ENCODE measurements at regions not wholly inside any gene's neighbourhood (a gene's known extent, or its start where the extent isn't known, plus 50 kb on each side); places are given as distances from the start of the nearest gene placed in this dataset.

DNA sequence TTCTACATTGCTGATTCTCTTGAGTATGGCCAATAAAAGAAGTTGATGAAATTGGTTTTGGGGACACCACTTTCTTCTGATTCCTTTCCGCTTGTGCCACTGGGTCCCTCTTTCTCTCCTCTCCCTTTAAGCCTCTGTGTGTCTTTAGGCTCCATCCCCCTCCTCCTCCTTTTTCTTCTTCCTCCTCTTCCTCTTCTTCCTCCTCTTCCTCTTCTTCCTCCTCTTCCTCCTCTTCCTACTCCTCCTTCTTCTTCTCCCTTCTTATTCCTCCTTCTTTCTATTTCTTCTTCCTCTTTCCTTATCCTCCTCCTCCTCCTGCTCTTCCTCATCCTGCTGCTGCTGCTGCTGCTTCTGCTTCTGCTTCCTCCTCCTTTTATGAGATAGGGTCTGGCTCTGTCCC, 93.7 kb downstream of the CHD9NB start:
- peaks cover 2% of the 10 kb centered on the region for H3K4me1 Mint-ChIP-seq (ENCODE audit: low read depth)

DNA sequence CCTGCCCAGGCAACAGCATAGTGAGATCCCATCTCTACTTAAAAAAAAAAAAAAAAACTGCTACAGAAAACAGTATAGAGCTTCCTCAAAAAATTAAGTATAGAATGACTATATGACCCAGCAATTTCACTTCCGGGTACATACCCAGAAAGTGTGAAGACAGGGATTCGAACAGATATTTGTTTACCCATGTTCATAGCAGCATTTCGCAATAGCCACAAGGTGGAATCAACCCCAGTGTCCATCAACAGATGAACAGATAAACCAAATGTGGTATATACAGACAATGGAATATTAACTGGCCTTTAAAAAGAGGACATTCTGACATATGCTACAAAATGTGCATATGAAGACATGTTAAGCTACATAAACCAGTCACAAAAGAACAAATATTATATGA, 95.5 kb downstream of the CHD9NB start:
- Mint-ChIP-seq H3K27ac (no peak overlapping the region), H3K4me1 (ENCODE audit: low read depth) (no peaks in the 10 kb centered on the region), H3K4me3 (ENCODE audit: low read depth) (no peak overlapping the region), H3K9me3 (ENCODE audit: low read depth) (no peaks in the 10 kb centered on the region), H3K27me3 (no peaks in the 10 kb centered on the region), H3K36me3 (ENCODE audit: insufficient read depth) (no peaks in the 10 kb centered on the region)
- no peak for DNase-seq (ENCODE audit: low spot score, unreplicated experiment)
- TF ChIP-seq, protein P1, sequence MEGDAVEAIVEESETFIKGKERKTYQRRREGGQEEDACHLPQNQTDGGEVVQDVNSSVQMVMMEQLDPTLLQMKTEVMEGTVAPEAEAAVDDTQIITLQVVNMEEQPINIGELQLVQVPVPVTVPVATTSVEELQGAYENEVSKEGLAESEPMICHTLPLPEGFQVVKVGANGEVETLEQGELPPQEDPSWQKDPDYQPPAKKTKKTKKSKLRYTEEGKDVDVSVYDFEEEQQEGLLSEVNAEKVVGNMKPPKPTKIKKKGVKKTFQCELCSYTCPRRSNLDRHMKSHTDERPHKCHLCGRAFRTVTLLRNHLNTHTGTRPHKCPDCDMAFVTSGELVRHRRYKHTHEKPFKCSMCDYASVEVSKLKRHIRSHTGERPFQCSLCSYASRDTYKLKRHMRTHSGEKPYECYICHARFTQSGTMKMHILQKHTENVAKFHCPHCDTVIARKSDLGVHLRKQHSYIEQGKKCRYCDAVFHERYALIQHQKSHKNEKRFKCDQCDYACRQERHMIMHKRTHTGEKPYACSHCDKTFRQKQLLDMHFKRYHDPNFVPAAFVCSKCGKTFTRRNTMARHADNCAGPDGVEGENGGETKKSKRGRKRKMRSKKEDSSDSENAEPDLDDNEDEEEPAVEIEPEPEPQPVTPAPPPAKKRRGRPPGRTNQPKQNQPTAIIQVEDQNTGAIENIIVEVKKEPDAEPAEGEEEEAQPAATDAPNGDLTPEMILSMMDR (IDR thresholded peaks at IDR 0.05; ENCODE audit: unreplicated experiment), result no peak

More for the DNA sequence above, 93.7 kb downstream of the CHD9NB start:
- H3K27ac Mint-ChIP-seq, result no peak overlapping the region
- no peaks in the 10 kb centered on the region for H3K9me3 Mint-ChIP-seq (ENCODE audit: low read depth)
- no peak overlapping the region for H3K4me3 Mint-ChIP-seq (ENCODE audit: low read depth)
- no peak for DNase-seq (ENCODE audit: low spot score, unreplicated experiment)
- TF ChIP-seq, protein P1 (IDR thresholded peaks at IDR 0.05; ENCODE audit: unreplicated experiment), result no peak
- no peaks in the 10 kb centered on the region for H3K27me3 Mint-ChIP-seq
- H3K36me3 Mint-ChIP-seq (ENCODE audit: insufficient read depth), result no peaks in the 10 kb centered on the region

DNA sequence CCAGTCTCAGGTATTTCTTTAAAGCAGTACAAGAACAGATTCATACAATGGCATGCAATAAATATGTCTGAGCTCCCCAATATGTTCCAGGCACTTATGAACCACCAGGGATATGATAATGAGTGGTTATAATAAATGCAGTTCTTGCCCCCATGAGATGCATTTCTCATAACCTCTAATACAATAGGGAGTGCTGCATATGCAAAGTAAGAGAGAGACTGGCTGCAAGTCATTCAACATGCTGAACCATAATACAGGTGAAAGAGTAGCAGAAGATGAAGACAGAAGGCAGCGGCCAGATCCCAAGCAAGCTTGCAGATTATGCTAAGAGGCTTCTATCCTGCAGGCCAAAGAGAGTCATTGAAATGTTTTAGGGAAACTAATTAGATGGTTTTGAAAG, 96.7 kb downstream of the CHD9NB start:
- H3K27me3 Mint-ChIP-seq, result no peaks in the 10 kb centered on the region
- no peaks in the 10 kb centered on the region for H3K36me3 Mint-ChIP-seq (ENCODE audit: insufficient read depth)
- no peak for DNase-seq (ENCODE audit: low spot score, unreplicated experiment)
- no peak overlapping the region for H3K27ac Mint-ChIP-seq
- H3K4me3 Mint-ChIP-seq (ENCODE audit: low read depth), result no peak overlapping the region
- no peaks in the 10 kb centered on the region for H3K9me3 Mint-ChIP-seq (ENCODE audit: low read depth)
- H3K4me1 Mint-ChIP-seq (ENCODE audit: low read depth), result no peaks in the 10 kb centered on the region
- TF ChIP-seq, protein P1 (IDR thresholded peaks at IDR 0.05; ENCODE audit: unreplicated experiment), result no peak

DNA sequence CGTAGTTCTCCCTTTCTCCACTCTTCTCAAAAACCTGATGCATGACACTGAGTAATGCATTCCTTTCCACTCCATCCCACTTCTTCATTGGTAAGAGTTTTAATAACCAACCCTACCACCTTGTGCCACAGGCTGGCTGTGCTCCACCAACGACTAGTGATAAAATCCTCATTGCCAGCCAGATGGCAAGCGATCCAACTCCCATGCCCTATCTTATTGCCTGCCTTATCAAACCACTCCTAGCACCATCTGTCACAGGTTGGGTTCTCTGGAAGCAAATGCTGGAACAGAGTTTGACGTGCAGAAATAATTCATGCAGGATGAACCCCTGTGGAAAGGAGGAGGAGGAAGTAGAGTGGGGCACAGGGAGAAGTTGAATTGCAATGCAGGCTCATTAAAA, 99.5 kb downstream of the CHD9NB start:
- no peak for DNase-seq (ENCODE audit: low spot score, unreplicated experiment)
- H3K27me3 Mint-ChIP-seq, result no peaks in the 10 kb centered on the region
- H3K36me3 Mint-ChIP-seq (ENCODE audit: insufficient read depth), result no peaks in the 10 kb centered on the region
- H3K4me3 Mint-ChIP-seq (ENCODE audit: low read depth), result no peak overlapping the region
- TF ChIP-seq, protein P1 (IDR thresholded peaks at IDR 0.05; ENCODE audit: unreplicated experiment), result no peak
- H3K4me1 Mint-ChIP-seq (ENCODE audit: low read depth), result no peaks in the 10 kb centered on the region
- H3K27ac Mint-ChIP-seq, result no peak overlapping the region
- H3K9me3 Mint-ChIP-seq (ENCODE audit: low read depth), result no peaks in the 10 kb centered on the region

DNA sequence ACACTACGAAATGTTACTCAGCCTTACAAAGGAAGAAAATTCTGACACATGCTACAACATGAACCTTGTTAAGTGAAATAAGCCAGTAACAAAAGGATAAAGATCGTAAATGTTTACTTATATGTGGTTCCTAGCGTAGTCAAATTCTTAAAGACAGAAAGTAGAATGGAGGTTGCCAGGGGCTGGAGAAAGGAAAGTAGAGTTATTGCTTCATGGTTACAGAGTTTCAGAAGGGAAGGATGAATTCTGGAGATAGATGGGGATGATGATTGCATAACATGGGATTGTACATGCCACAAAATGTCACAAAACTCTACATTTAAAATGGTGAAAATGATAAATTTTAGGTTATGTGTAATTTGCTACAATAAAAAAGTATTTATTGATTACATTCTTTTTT, 103.8 kb downstream of the CHD9NB start:
- TF ChIP-seq, protein P1 (IDR thresholded peaks at IDR 0.05; ENCODE audit: unreplicated experiment), result no peak
- no peak overlapping the region for H3K27ac Mint-ChIP-seq

More for the DNA sequence above, 103.8 kb downstream of the CHD9NB start:
- Mint-ChIP-seq H3K27me3 (no peaks in the 10 kb centered on the region), H3K4me3 (ENCODE audit: low read depth) (no peak overlapping the region), H3K9me3 (ENCODE audit: low read depth) (peaks cover 6% of the 10 kb centered on the region), H3K4me1 (ENCODE audit: low read depth) (no peaks in the 10 kb centered on the region), H3K36me3 (ENCODE audit: insufficient read depth) (no peaks in the 10 kb centered on the region)
- DNase-seq (ENCODE audit: low spot score, unreplicated experiment), result no peak

Data from progenitor cell of endocrine pancreas (in vitro differentiated cells).